Peyer's patch (tissue), 4 donors: ENCODE measurements at regions not wholly inside any gene's neighbourhood (a gene's known extent, or its start where the extent isn't known, plus 50 kb on each side); places are given as distances from the start of the nearest gene placed in this dataset.

ENCODE experiments used
- CTCF ChIP-seq, 6 experiments: fragments of 450-650 bp in 4 of 6; fragments of 200-600 bp in 2 of 6; sonication (generic) in 1 of 6; IDR thresholded peaks; one replicate each; pipeline ENCODE4 v1.5.1; 2017 to 2019; ENCODE audit warnings: antibody characterized with exemption in 6 of 6, mild to moderate bottlenecking in 3 of 6, moderate library complexity in 1 of 6
- POLR2A ChIP-seq, 2 donors: fragments of 450-650 bp; IDR thresholded peaks; one replicate each; pipeline ENCODE4 v1.5.1; 2017; ENCODE audit warnings: antibody characterized with exemption in 2 of 2, mild to moderate bottlenecking in 2 of 2, moderate library complexity in 2 of 2

GRCh38 chr12:22796941-22797630 lies 172.1 kb downstream of the ETNK1 start:
- no peak for TF ChIP-seq POLR2A (IDR thresholded peaks at IDR 0.05)
- TF ChIP-seq CTCF (IDR thresholded peaks at IDR 0.05) = no peak
